Hepatic stellate cell (primary cell): ENCODE measurements at regions not wholly inside any gene's neighbourhood (a gene's known extent, or its start where the extent isn't known, plus 50 kb on each side); places are given as distances from the start of the nearest gene placed in this dataset.
"Not testable (repeated sequence)": the region's sequence is repeated elsewhere in the genome, so short reads cannot be mapped to it uniquely, and the experiment has no call there.

Source experiments
- DNase-seq: peaks from one replicate; pipeline ENCODE4 v3.0.0; 2011; ENCODE audit warnings: low spot score

- DNase-seq = no peak
These were observed 51.4 kb downstream of the MRPL36 start for GRCh38 chr5:1748271-1748670.

GRCh38 chr5:1747803-1748085 is 51.9 kb downstream of the MRPL36 start:
- no peak for DNase-seq

GRCh38 chr5:1747079-1747802 is 52.4 kb downstream of the MRPL36 start:
- DNase-seq = no peak

DNA sequence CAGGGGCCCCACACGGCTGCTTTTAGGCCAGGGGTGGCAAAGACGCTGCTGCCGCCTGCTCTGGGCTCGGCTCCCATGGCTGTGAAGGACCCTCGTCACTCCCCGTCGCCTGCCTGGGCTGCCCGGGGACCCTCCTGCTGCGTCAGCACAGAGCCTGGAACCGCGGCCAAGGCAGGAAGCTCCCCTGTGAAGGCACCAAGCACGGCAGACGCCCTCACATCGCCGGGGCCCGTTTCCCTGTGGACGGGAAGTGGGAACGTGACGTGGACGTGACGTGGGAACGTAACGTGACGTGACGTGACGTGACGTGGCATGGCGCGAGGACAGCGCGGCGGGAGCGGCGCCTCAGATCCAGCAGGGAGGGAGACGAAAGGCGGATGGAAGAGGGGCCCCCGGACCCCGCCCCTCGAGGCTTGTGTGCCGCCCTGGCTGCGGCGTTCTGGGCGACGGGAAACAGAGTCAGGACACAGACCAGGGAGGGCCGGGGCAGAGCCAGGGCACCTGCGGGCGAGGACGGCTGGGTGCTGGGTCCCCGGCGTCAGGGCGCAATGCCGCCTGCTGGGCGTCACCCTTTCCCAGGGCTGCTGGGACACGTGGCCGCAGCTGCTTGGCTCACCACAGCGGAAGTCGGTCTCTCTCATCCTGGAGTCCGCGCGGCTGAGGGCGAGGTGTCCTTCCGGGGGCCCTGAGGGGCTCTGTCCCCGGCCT is 53.1 kb downstream of the MRPL36 start:
- DNase-seq = no peak

DNA sequence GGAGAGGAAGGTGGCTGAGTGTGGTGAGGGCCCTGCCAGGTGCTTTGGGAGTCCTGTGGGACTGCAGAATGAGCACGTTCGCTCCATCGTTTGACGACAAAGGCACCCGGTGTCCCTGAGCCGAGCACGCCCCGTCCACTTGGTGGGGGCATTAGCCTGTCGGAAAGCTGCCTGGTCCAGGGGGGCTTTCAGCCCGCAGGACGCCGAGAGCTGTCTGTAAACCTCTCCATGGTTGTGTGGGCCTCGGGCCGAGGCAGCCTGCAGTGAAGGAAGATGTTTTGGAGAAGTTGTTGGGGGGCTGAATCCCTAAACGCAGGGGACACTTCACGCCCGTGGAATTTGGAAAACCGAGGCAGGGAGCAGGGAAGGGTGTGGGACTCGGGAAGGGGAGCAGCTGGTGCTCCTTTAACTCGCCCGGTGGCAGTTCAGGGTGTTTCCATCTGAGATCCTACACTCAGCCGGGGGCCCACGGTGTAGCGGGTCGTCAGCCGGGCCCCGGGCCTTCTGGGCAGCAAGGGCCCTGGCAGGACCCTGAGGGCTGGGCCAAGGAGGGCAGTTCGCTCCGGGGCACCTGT is 53.8 kb downstream of the MRPL36 start:
- DNase-seq = no peak

GRCh38 chr5:1745123-1745795 is 54.4 kb downstream of the MRPL36 start:
- no peak for DNase-seq

DNA sequence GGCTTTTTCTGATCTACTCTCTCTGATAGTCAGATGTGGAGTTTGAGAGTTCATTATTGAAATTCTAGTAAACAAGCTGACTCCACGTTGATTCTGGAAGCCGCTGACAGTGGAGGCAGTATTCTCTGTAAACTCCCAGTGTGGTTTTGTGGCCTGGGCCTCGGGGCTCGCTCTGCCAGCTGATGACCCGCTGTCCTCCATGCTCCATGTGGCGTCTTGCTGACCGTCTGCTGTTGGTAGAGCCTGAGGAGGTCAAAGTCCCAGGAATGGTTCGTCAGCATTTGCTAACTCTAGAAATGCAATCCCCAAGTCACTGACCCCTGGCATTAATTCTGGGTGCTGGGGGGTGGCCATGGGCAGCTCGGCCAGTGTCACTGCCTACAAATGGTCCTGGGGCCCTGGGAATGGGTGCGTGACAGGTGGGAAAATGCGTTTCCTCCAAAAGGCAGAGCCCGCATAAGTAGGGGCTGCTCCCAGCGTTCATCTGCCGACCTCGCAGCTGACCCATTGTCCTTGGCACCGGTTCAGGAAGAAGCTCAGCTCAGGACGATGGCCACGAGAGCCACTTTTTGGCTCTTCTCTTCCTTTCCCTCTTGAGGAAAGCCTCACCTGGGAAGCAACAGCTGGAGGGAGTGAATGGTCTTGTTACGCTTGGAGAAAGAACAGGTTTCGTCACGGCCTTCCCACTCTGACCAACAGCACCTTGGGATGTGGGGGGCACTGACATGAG is 55.1 kb downstream of the MRPL36 start:
- DNase-seq = no peak

DNA sequence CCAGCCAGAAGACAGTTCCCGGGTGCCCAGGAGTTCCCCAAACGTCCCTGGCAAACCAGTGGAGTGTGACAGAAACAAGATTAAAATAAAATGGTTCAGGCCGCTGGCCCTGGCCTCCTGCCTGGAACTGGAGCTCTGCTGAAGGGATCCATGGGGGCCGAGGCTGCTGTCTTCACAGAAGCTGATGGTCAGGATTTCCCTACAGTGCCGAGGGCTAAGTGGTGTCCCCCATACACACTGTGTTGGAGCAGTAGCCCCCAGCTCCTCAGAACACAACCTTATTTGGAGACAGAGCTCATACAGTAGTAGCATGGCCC is 55.9 kb downstream of the MRPL36 start:
- DNase-seq = no peak

GRCh38 chr5:1743061-1743768 is 56.4 kb downstream of the MRPL36 start:
- no peak for DNase-seq

DNA sequence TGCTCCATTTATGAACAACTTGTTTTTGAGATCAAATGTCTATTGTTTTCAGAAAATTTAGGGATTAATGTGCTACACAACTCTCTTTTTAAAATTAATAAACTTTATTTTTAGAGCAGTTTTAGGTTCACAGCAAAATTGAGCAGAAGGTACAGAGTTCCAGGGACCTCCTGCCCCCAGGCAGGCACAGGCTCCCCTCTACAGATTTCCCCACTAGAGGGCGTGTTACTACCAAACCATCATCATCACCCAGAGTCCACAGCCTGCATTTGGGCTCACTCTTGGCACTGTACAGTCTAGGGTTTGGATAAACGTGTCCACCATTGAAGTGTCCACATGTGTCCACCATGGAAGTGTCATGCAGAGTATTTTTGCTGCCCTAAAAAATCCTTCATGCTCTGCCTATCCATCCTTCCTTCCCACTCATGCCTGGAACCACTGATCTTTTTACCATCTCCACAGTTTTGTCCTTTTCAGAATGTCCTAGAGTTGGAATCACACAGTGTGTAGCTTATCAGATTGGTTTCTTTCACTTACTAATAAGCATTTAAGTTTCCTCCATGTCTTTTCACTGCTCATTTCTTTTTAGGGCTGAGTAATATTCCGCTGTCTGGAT is 61.7 kb downstream of the MRPL36 start:
- DNase-seq = peak; percentile 47

DNA sequence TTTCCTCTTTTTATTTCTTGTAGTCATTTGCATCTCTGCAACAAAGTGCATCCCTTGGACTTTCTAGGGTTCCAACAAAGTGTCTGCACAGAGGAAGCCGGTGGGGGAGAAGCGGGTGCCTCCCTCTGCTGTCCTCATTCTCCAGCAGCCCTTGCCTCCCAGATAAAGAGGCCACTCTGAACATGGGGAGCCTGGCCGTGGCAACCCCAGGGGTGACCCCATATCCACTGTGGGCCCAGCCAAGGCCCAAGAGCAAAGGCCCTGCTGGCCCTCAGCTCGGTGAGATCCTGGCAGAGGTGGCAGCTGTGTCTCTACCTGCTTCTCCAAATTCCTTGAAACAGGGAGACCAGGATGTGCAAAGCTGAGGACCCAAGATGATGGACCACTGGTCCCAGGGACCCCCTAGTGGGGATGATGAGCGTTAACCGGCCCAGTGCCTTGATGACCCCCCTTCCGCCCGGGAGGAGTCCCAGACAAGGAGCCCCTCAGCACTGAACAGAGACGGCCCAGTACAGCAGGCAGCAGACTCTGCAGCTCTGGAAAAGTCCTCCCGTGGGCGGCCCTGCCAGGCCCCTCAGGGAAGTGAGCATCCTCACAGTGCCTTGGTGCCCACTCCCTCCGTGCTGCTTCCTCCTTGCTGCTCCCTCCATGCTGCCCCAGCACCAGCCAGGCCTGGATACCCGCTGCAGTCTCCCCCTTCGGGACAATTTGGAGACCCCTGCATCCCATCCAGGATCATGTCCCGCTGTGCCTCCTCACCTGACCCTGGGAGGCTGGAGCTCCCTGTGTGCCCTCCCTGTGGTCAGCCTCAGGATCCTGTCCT is 62.5 kb downstream of the MRPL36 start:
- DNase-seq = no peak

- no peak for DNase-seq
These were observed 63.6 kb downstream of the MRPL36 start for GRCh38 chr5:1736065-1736464.

GRCh38 chr5:1735320-1735970 is 64.2 kb downstream of the MRPL36 start:
- no peak for DNase-seq

DNA sequence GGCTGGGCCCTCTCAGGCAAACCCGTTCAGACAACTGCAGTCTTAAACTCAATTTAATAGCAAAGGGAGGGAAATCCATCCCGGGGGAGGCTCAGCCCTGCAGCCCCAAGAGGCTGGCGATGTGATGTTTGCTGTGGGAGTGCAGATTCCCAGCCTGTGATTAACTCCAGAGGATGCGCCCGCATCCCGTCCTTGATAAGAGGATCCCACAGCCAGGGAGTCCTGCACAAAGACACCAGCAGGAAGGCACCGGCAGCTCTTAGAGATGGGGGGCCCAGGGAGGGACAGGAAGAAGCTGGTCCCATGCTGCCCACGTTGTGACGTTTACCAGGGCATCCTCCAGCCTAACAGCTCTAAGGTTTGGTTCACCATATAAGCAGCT is 64.7 kb downstream of the MRPL36 start:
- DNase-seq = no peak

GRCh38 chr5:1734271-1734907 is 65.2 kb downstream of the MRPL36 start:
- no peak for DNase-seq

GRCh38 chr5:1733369-1733768 is 66.3 kb downstream of the MRPL36 start:
- DNase-seq = no peak

GRCh38 chr5:1732945-1733344 is 66.7 kb downstream of the MRPL36 start:
- no peak for DNase-seq

GRCh38 chr5:1732238-1732941 is 67.2 kb downstream of the MRPL36 start:
- DNase-seq = no peak

DNA sequence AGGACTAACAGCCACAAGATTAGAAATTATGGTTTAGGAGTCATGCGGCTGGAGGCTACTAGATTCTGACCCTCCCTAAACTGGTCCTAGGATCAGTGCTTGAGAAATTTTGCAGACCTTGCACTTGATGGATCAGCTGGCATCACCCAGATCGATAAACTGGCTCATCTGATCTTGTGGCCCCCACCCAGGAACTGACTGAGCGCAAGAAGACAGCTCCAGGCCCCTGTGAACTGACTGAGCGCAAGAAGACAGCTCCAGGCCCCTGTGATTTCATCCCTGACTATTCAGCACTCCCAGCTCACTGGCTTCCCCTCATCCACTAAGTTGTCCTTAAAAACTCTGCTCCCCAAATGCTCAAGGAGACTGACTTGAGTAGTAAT is 67.8 kb downstream of the MRPL36 start:
- DNase-seq = not testable (repeated sequence)
